GM23338 (cell line): ENCODE measurements at regions not wholly inside any gene's neighbourhood (a gene's known extent, or its start where the extent isn't known, plus 50 kb on each side); places are given as distances from the start of the nearest gene placed in this dataset.
A peak's percentile ranks its signal among the peaks of the same experiment; 100 is the strongest.
"Not testable (repeated sequence)": the region's sequence is repeated elsewhere in the genome, so short reads cannot be mapped to it uniquely, and the experiment has no call there.

Experiments used
- ATAC-seq: fragments of 200-7000 bp; cut with Tn5 transposase; 3 replicates; pipeline ENCODE4 v1.9.1; 2020
- DNase-seq: peaks from one replicate; pipeline ENCODE4 v3.0.0-alpha.2; 2015; ENCODE audit warnings: low spot score
- H2AFZ ChIP-seq: fragments of 200-600 bp; sonication (generic); 2 replicates; pipeline ENCODE4 v1.8.0; 2016; ENCODE audit warnings: antibody characterized with exemption, mild to moderate bottlenecking, moderate library complexity
- H3F3A ChIP-seq: fragments of 200-600 bp; sonication (generic); replicated peaks from 2 replicates; pipeline ENCODE4 v1.8.0; 2017; ENCODE audit warnings: antibody characterized with exemption, mixed run types, low read depth
- H3K27ac ChIP-seq: fragments of 200-600 bp; sonication (generic); 2 replicates; pipeline ENCODE4 v1.6.1; 2016; ENCODE audit warnings: low read depth
- H3K27me3 ChIP-seq: fragments of 200-600 bp; sonication (generic); 2 replicates; pipeline ENCODE4 v1.8.0; 2016; ENCODE audit warnings: mild to moderate bottlenecking, mixed run types, moderate library complexity; ENCODE audit not compliant: insufficient read depth
- H3K36me3 ChIP-seq: fragments of 200-600 bp; sonication (generic); 2 replicates; pipeline ENCODE4 v1.8.0; 2016; ENCODE audit warnings: mild to moderate bottlenecking; ENCODE audit not compliant: insufficient read depth
- H3K4me1 ChIP-seq: fragments of 200-600 bp; sonication (generic); 2 replicates; pipeline ENCODE4 v1.8.0; 2016; ENCODE audit warnings: mild to moderate bottlenecking, moderate library complexity; ENCODE audit not compliant: insufficient read depth
- H3K4me2 ChIP-seq: fragments of 200-600 bp; sonication (generic); 2 replicates; pipeline ENCODE4 v1.7.1; 2017; ENCODE audit warnings: mixed run types
- H3K4me3 ChIP-seq: fragments of 200-600 bp; sonication (generic); 2 replicates; pipeline ENCODE4 v1.6.1; 2016; ENCODE audit warnings: mixed run types
- H3K79me2 ChIP-seq: fragments of 200-600 bp; sonication (generic); replicated peaks from 2 replicates; pipeline ENCODE4 v1.8.0; 2017; ENCODE audit warnings: mild to moderate bottlenecking; ENCODE audit not compliant: insufficient read depth
- H3K9me2 ChIP-seq: fragments of 200-600 bp; sonication (generic); 2 replicates; pipeline ENCODE4 v1.8.0; 2017; ENCODE audit not compliant: insufficient read depth
- H4K20me1 ChIP-seq: fragments of 200-600 bp; sonication (generic); replicated peaks from 2 replicates; pipeline ENCODE4 v1.8.0; 2017; ENCODE audit warnings: mild to moderate bottlenecking; ENCODE audit not compliant: insufficient read depth
- H3K27ac Mint-ChIP-seq: 2 replicates; pipeline ENCODE4 v1.8.0; 2020; ENCODE audit warnings: inconsistent platforms, mild to moderate bottlenecking, moderate library complexity, mixed read lengths
- H3K27me3 Mint-ChIP-seq: 3 replicates; pipeline ENCODE4 v1.8.0; 2022; ENCODE audit warnings: low read depth, mild to moderate bottlenecking, moderate library complexity, mixed read lengths, inconsistent platforms; ENCODE audit not compliant: insufficient read depth, poor library complexity
- H3K36me3 Mint-ChIP-seq: 3 replicates; pipeline ENCODE4 v1.8.0; 2021; ENCODE audit warnings: low read depth, mild to moderate bottlenecking, inconsistent platforms, moderate library complexity, mixed read lengths
- H3K4me1 Mint-ChIP-seq: 3 replicates; pipeline ENCODE4 v1.8.0; 2020; ENCODE audit warnings: mild to moderate bottlenecking, inconsistent platforms, mixed read lengths
- H3K4me3 Mint-ChIP-seq: 3 replicates; pipeline ENCODE4 v1.8.0; 2021; ENCODE audit warnings: moderate library complexity, mild to moderate bottlenecking, inconsistent platforms, mixed read lengths
- H3K9me3 Mint-ChIP-seq: 3 replicates; pipeline ENCODE4 v1.8.0; 2020; ENCODE audit warnings: moderate library complexity, mild to moderate bottlenecking, inconsistent platforms, mixed read lengths
- CREB1 ChIP-seq: fragments of 250-450 bp; sonication (Bioruptor Pico); IDR thresholded peaks from 2 replicates; pipeline ENCODE4 v1.5.0; 2020; ENCODE audit warnings: low read depth, mild to moderate bottlenecking, moderate library complexity
- EZH2 ChIP-seq: fragments of 200-600 bp; sonication (generic); IDR thresholded peaks from one replicate; pipeline ENCODE4 v1.8.0; 2017; ENCODE audit warnings: antibody characterized with exemption, mild to moderate bottlenecking, low read depth; ENCODE audit not compliant: unreplicated experiment
- NANOG ChIP-seq: IDR thresholded peaks from 2 replicates; pipeline ENCODE4 v1.6.1; 2016; ENCODE audit warnings: antibody characterized with exemption, borderline replicate concordance
- POLR2AphosphoS5 ChIP-seq: IDR thresholded peaks from 2 replicates; pipeline ENCODE4 v1.6.1; 2016; ENCODE audit warnings: antibody characterized with exemption, low read depth
- STAT1 ChIP-seq: IDR thresholded peaks from one replicate; pipeline ENCODE4 v1.6.1; 2016; ENCODE audit warnings: antibody characterized with exemption; ENCODE audit not compliant: unreplicated experiment
- ZNF114 ChIP-seq: fragments of 250-450 bp; sonication (Bioruptor Pico); IDR thresholded peaks from 2 replicates; pipeline ENCODE4 v1.5.0; 2020; ENCODE audit warnings: mild to moderate bottlenecking, moderate library complexity
- ZNF331 ChIP-seq: fragments of 250-450 bp; sonication (Bioruptor Pico); IDR thresholded peaks from 2 replicates; pipeline ENCODE4 v1.5.0; 2020; ENCODE audit warnings: low read depth, mild to moderate bottlenecking, moderate library complexity
- TF ChIP-seq, protein P1 (sequence below), 2 experiments: fragments of 200-600 bp in 1 of 2; sonication (generic) in 1 of 2; conservative IDR thresholded peaks; 2 replicates each; pipeline versions ENCODE4 v1.5.1 to v1.6.1; 2016 to 2017; ENCODE audit warnings: antibody characterized with exemption in 2 of 2, low read depth in 2 of 2, mild to moderate bottlenecking in 2 of 2, moderate library complexity in 1 of 2
- TF ChIP-seq, protein P2 (sequence below): fragments of 250-450 bp; sonication (Bioruptor Pico); IDR thresholded peaks from 2 replicates; pipeline ENCODE4 v1.5.0; 2020; ENCODE audit warnings: mild to moderate bottlenecking, moderate library complexity
- TF ChIP-seq, protein P3 (sequence below): IDR thresholded peaks from one replicate; pipeline ENCODE4 v1.6.1; 2018; ENCODE audit warnings: antibody characterized with exemption; ENCODE audit not compliant: unreplicated experiment

DNA sequence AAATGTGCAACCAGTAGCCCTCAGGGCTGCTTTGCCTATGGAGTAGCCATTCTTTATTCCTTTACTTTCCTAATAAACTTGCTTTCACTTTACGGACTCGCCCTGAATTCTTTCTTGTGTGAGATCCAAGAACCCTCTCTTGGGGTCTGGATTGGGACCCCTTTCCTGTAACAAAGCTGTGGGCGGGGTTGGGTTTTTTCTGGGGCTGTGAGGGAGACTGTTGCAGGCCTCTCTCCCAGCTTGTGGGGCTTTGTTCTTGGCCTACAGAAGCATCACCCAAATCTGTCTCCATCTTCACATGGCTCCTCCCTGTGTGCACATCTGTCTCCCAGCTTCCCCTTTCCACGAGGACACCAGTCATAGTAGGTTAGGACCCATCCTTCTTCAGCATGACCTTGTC lies 154.5 kb downstream of the LPIN1 start:
- H3K9me3 Mint-ChIP-seq, H3K27me3 ChIP-seq, H2AFZ ChIP-seq, H3K79me2 ChIP-seq, H4K20me1 ChIP-seq, H3K4me2 ChIP-seq, H3K4me3 ChIP-seq, H3K27me3 Mint-ChIP-seq, H3K36me3 ChIP-seq, H3K27ac ChIP-seq, H3K4me3 Mint-ChIP-seq, H3F3A ChIP-seq, DNase-seq, ATAC-seq, H3K4me1 ChIP-seq, H3K36me3 Mint-ChIP-seq, H3K9me2 ChIP-seq, H3K27ac Mint-ChIP-seq: not testable (repeated sequence)
- peaks cover 11% of the 10 kb centered on the region for H3K4me1 Mint-ChIP-seq

DNA sequence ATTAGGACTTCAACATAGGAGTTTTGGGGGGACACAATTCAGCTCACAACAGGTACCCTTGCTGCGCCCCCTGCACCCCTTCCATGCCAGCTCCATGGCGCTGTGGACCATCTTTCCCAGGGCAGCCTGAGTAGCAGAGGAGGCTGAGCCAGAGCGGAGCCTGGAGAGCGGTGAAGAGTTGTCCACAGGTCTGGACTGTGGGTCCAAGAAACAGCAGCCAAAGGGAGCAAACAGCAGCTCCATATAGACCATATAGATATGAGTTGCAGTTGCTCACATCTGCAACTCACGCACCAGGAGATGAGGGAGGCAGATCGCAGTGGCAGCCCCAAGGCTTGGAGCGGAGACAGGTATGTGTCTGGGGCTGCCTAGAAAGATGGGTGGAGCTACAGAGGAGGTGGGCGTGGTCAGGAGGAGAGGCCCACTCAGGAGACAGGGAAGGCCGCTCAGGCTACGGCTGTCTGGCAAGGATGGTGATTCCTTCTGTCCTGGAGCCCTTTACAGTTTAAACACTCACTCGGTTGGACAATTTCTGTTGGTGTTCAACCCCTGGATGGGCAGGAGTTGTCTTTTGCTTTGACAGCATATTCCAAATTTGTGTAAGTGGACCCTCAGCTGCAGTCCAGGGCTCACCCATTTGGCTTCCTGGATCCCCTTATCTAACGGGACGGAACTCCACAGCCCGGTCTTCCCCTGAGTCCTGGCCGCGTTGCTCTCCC lies 155.1 kb downstream of the LPIN1 start:
- DNase-seq: peak; percentile 17
- no peaks in the 10 kb centered on the region for H3K4me1 ChIP-seq
- H3K27me3 Mint-ChIP-seq: no peaks in the 10 kb centered on the region
- TF ChIP-seq, protein P1, sequence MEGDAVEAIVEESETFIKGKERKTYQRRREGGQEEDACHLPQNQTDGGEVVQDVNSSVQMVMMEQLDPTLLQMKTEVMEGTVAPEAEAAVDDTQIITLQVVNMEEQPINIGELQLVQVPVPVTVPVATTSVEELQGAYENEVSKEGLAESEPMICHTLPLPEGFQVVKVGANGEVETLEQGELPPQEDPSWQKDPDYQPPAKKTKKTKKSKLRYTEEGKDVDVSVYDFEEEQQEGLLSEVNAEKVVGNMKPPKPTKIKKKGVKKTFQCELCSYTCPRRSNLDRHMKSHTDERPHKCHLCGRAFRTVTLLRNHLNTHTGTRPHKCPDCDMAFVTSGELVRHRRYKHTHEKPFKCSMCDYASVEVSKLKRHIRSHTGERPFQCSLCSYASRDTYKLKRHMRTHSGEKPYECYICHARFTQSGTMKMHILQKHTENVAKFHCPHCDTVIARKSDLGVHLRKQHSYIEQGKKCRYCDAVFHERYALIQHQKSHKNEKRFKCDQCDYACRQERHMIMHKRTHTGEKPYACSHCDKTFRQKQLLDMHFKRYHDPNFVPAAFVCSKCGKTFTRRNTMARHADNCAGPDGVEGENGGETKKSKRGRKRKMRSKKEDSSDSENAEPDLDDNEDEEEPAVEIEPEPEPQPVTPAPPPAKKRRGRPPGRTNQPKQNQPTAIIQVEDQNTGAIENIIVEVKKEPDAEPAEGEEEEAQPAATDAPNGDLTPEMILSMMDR (conservative IDR thresholded peaks at IDR 0.05; ENCODE audit: low read depth in 2 of 2): no peak
- TF ChIP-seq POLR2AphosphoS5 (no peak), STAT1 (no peak), ZNF114 (CRISPR knock-in tag) (no peak), EZH2 (no peak), NANOG (no peak), CREB1 (no peak), ZNF331 (no peak)
- TF ChIP-seq, protein P2, sequence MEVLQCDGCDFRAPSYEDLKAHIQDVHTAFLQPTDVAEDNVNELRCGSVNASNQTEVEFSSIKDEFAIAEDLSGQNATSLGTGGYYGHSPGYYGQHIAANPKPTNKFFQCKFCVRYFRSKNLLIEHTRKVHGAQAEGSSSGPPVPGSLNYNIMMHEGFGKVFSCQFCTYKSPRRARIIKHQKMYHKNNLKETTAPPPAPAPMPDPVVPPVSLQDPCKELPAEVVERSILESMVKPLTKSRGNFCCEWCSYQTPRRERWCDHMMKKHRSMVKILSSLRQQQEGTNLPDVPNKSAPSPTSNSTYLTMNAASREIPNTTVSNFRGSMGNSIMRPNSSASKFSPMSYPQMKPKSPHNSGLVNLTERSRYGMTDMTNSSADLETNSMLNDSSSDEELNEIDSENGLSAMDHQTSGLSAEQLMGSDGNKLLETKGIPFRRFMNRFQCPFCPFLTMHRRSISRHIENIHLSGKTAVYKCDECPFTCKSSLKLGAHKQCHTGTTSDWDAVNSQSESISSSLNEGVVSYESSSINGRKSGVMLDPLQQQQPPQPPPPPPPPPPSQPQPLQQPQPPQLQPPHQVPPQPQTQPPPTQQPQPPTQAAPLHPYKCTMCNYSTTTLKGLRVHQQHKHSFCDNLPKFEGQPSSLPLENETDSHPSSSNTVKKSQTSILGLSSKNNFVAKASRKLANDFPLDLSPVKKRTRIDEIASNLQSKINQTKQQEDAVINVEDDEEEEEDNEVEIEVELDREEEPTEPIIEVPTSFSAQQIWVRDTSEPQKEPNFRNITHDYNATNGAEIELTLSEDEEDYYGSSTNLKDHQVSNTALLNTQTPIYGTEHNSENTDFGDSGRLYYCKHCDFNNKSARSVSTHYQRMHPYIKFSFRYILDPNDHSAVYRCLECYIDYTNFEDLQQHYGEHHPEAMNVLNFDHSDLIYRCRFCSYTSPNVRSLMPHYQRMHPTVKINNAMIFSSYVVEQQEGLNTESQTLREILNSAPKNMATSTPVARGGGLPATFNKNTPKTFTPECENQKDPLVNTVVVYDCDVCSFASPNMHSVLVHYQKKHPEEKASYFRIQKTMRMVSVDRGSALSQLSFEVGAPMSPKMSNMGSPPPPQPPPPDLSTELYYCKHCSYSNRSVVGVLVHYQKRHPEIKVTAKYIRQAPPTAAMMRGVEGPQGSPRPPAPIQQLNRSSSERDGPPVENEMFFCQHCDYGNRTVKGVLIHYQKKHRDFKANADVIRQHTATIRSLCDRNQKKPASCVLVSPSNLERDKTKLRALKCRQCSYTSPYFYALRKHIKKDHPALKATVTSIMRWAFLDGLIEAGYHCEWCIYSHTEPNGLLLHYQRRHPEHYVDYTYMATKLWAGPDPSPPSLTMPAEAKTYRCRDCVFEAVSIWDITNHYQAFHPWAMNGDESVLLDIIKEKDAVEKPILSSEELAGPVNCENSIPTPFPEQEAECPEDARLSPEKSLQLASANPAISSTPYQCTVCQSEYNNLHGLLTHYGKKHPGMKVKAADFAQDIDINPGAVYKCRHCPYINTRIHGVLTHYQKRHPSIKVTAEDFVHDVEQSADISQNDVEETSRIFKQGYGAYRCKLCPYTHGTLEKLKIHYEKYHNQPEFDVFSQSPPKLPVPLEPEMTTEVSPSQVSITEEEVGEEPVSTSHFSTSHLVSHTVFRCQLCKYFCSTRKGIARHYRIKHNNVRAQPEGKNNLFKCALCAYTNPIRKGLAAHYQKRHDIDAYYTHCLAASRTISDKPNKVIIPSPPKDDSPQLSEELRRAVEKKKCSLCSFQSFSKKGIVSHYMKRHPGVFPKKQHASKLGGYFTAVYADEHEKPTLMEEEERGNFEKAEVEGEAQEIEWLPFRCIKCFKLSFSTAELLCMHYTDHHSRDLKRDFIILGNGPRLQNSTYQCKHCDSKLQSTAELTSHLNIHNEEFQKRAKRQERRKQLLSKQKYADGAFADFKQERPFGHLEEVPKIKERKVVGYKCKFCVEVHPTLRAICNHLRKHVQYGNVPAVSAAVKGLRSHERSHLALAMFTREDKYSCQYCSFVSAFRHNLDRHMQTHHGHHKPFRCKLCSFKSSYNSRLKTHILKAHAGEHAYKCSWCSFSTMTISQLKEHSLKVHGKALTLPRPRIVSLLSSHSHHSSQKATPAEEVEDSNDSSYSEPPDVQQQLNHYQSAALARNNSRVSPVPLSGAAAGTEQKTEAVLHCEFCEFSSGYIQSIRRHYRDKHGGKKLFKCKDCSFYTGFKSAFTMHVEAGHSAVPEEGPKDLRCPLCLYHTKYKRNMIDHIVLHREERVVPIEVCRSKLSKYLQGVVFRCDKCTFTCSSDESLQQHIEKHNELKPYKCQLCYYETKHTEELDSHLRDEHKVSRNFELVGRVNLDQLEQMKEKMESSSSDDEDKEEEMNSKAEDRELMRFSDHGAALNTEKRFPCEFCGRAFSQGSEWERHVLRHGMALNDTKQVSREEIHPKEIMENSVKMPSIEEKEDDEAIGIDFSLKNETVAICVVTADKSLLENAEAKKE (CRISPR knock-in tag): no peak
- TF ChIP-seq, protein P3, sequence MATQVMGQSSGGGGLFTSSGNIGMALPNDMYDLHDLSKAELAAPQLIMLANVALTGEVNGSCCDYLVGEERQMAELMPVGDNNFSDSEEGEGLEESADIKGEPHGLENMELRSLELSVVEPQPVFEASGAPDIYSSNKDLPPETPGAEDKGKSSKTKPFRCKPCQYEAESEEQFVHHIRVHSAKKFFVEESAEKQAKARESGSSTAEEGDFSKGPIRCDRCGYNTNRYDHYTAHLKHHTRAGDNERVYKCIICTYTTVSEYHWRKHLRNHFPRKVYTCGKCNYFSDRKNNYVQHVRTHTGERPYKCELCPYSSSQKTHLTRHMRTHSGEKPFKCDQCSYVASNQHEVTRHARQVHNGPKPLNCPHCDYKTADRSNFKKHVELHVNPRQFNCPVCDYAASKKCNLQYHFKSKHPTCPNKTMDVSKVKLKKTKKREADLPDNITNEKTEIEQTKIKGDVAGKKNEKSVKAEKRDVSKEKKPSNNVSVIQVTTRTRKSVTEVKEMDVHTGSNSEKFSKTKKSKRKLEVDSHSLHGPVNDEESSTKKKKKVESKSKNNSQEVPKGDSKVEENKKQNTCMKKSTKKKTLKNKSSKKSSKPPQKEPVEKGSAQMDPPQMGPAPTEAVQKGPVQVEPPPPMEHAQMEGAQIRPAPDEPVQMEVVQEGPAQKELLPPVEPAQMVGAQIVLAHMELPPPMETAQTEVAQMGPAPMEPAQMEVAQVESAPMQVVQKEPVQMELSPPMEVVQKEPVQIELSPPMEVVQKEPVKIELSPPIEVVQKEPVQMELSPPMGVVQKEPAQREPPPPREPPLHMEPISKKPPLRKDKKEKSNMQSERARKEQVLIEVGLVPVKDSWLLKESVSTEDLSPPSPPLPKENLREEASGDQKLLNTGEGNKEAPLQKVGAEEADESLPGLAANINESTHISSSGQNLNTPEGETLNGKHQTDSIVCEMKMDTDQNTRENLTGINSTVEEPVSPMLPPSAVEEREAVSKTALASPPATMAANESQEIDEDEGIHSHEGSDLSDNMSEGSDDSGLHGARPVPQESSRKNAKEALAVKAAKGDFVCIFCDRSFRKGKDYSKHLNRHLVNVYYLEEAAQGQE: no peak

More for the DNA sequence above, 155.1 kb downstream of the LPIN1 start:
- H3K4me3 ChIP-seq: no peak overlapping the region
- Mint-ChIP-seq H3K4me1 (peaks cover 7% of the 10 kb centered on the region), H3K4me3 (no peak overlapping the region), H3K27ac (no peak overlapping the region), H3K9me3 (no peaks in the 10 kb centered on the region; the same call in 2 of the 3 replicates), H3K36me3 (no peaks in the 10 kb centered on the region)
- H3K79me2 ChIP-seq: no peaks in the 10 kb centered on the region
- no peaks in the 10 kb centered on the region for H3K36me3 ChIP-seq
- ATAC-seq: no peak; the same call in 2 of the 3 replicates
- H2AFZ ChIP-seq: no peak overlapping the region
- H3K27me3 ChIP-seq: no peaks in the 10 kb centered on the region
- no peak overlapping the region for H3K27ac ChIP-seq
- H3K4me2 ChIP-seq: no peak overlapping the region
- no peaks in the 10 kb centered on the region for H3K9me2 ChIP-seq
- H3F3A ChIP-seq: no peaks in the 10 kb centered on the region
- H4K20me1 ChIP-seq: no peaks in the 10 kb centered on the region
